Effector CD4-positive, alpha-beta T cell (primary cell): ENCODE measurements at regions not wholly inside any gene's neighbourhood (a gene's known extent, or its start where the extent isn't known, plus 50 kb on each side); places are given as distances from the start of the nearest gene placed in this dataset.
"Not testable (repeated sequence)": the region's sequence is repeated elsewhere in the genome, so short reads cannot be mapped to it uniquely, and the experiment has no call there.

Experiments
- DNase-seq: peaks from one replicate; pipeline ENCODE4 v3.0.0-alpha.2; 2020

GRCh38 chr18:14336017-14336416, 203.8 kb upstream of the ZNF519 start:
- not testable (repeated sequence) for DNase-seq

- not testable (repeated sequence) for DNase-seq
These were observed 189.0 kb upstream of the ZNF519 start for GRCh38 chr18:14321217-14321616.

GRCh38 chr18:14301255-14301654, 169.0 kb upstream of the ZNF519 start:
- DNase-seq = not testable (repeated sequence)

- not testable (repeated sequence) for DNase-seq
These were observed 162.8 kb upstream of the ZNF519 start for GRCh38 chr18:14295081-14295480.

- no peak for DNase-seq
These were observed 152.8 kb upstream of the ZNF519 start for GRCh38 chr18:14285053-14285452.

- not testable (repeated sequence) for DNase-seq
These were observed 143.2 kb upstream of the ZNF519 start for GRCh38 chr18:14275391-14275790.

GRCh38 chr18:14265637-14266410, 133.6 kb upstream of the ZNF519 start:
- DNase-seq = not testable (repeated sequence)

- DNase-seq = not testable (repeated sequence)
These were observed 130.6 kb upstream of the ZNF519 start for GRCh38 chr18:14262786-14263185.

GRCh38 chr18:14250084-14250677, 117.9 kb upstream of the ZNF519 start:
- DNase-seq = not testable (repeated sequence)

- not testable (repeated sequence) for DNase-seq
These were observed 107.0 kb upstream of the ZNF519 start for GRCh38 chr18:14239224-14239623.

- not testable (repeated sequence) for DNase-seq
These were observed 104.3 kb upstream of the ZNF519 start for GRCh38 chr18:14236356-14237048.

- DNase-seq = not testable (repeated sequence)
These were observed 93.0 kb upstream of the ZNF519 start for GRCh38 chr18:14225286-14225679.

GRCh38 chr18:14224551-14225285, 92.5 kb upstream of the ZNF519 start:
- DNase-seq = not testable (repeated sequence)

- DNase-seq = not testable (repeated sequence)
These were observed 91.7 kb upstream of the ZNF519 start for GRCh38 chr18:14223919-14224318.

GRCh38 chr18:14223231-14223822, 91.1 kb upstream of the ZNF519 start:
- not testable (repeated sequence) for DNase-seq

- DNase-seq = not testable (repeated sequence)
These were observed 90.4 kb upstream of the ZNF519 start for GRCh38 chr18:14222354-14223221.

GRCh38 chr18:14221689-14222088, 89.5 kb upstream of the ZNF519 start:
- no peak for DNase-seq

GRCh38 chr18:14215952-14216351, 83.7 kb upstream of the ZNF519 start:
- not testable (repeated sequence) for DNase-seq

GRCh38 chr18:14203424-14203823, 71.2 kb upstream of the ZNF519 start:
- DNase-seq = not testable (repeated sequence)

GRCh38 chr18:14190776-14191442, 58.7 kb upstream of the ZNF519 start:
- DNase-seq = not testable (repeated sequence)

GRCh38 chr18:14189858-14190257, 57.6 kb upstream of the ZNF519 start:
- DNase-seq = no peak
